ENCODE measurements at regions not wholly inside any gene's neighbourhood (a gene's known extent, or its start where the extent isn't known, plus 50 kb on each side); places are given as distances from the start of the nearest gene placed in this dataset.

DNA sequence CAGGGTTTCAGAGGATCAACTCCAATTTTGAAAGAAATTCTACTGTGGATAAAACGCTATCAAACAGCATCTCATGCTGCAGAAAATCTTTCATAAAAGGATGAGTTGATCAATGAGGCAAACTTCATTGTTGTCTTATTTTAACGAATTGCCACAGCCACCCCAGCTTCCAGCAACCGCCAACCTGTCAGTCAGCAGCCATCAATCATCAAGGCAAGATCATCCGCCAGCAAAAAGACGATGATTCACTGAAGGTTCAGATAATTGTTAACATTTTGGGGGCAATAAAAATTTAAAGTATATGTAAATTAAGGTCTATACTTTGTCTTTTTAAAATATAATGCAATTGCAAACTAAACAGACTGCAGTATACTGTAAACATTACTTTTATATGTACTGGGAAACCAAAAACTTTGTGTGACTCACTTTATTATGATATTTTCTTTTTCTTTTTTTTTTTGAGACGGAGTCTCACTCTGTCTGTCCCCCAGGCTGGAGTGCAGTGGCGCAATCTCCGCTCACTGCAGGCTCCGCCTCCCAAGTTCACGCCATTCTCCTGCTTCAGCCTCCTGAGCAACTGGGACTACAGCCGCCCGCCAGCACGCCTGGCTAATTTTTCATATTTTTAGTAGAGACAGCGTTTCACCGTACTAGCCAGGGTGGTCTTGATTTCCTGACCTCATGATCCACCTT, 155.3 kb upstream of the SYN3 start:
- TF ChIP-seq, protein P1, sequence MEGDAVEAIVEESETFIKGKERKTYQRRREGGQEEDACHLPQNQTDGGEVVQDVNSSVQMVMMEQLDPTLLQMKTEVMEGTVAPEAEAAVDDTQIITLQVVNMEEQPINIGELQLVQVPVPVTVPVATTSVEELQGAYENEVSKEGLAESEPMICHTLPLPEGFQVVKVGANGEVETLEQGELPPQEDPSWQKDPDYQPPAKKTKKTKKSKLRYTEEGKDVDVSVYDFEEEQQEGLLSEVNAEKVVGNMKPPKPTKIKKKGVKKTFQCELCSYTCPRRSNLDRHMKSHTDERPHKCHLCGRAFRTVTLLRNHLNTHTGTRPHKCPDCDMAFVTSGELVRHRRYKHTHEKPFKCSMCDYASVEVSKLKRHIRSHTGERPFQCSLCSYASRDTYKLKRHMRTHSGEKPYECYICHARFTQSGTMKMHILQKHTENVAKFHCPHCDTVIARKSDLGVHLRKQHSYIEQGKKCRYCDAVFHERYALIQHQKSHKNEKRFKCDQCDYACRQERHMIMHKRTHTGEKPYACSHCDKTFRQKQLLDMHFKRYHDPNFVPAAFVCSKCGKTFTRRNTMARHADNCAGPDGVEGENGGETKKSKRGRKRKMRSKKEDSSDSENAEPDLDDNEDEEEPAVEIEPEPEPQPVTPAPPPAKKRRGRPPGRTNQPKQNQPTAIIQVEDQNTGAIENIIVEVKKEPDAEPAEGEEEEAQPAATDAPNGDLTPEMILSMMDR (IDR thresholded peaks at IDR 0.05) = no peak
- TF ChIP-seq POLR2AphosphoS5 (IDR thresholded peaks at IDR 0.05; ENCODE audit: insufficient read depth in 1 of 2, low read depth in 1 of 2) = no peak
- no peak for TF ChIP-seq POLR2A (IDR thresholded peaks at IDR 0.05)

All from vagina (tissue), 2 donors.